ENCODE measurements at regions not wholly inside any gene's neighbourhood (a gene's known extent, or its start where the extent isn't known, plus 50 kb on each side); places are given as distances from the start of the nearest gene placed in this dataset.

DNA sequence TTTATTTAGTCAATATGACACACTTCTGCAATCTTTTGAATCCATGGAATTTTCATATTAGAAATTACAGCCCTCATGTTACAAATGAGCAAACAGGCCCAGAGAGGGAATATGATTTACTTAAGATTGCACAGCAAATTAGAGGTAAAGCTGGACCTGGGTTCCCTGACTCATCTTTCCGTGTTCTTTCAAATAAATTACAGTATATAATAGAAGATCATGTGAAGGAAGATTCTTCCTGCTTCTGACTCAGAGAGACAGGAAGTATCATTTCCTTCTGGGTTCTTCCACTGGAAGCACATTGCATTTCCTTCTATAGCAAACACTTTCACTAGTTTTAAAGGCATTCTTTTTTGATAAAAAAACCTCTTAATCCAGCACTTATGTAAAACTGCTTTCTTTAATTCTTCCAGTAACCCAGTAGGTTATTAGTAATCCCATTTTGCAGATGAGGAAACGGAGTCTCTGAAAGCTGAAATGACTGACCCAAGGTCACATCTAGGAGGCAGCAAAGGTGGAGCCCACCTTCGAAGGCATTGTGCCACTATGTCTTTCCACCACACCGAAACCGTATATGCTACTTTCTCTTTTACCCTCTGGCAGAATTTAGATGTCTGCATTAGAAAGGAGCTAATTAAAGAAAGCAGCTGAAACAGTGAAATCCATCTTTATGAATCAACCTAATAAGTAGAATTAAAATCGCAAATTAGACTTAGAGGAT lies 566.7 kb upstream of the KLF4 start:
- TF ChIP-seq, protein P1, sequence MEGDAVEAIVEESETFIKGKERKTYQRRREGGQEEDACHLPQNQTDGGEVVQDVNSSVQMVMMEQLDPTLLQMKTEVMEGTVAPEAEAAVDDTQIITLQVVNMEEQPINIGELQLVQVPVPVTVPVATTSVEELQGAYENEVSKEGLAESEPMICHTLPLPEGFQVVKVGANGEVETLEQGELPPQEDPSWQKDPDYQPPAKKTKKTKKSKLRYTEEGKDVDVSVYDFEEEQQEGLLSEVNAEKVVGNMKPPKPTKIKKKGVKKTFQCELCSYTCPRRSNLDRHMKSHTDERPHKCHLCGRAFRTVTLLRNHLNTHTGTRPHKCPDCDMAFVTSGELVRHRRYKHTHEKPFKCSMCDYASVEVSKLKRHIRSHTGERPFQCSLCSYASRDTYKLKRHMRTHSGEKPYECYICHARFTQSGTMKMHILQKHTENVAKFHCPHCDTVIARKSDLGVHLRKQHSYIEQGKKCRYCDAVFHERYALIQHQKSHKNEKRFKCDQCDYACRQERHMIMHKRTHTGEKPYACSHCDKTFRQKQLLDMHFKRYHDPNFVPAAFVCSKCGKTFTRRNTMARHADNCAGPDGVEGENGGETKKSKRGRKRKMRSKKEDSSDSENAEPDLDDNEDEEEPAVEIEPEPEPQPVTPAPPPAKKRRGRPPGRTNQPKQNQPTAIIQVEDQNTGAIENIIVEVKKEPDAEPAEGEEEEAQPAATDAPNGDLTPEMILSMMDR (IDR thresholded peaks at IDR 0.05): no peak
- no peak for TF ChIP-seq POLR2A (IDR thresholded peaks at IDR 0.05)
